ENCODE measurements at regions not wholly inside any gene's neighbourhood (a gene's known extent, or its start where the extent isn't known, plus 50 kb on each side); places are given as distances from the start of the nearest gene placed in this dataset.

DNA sequence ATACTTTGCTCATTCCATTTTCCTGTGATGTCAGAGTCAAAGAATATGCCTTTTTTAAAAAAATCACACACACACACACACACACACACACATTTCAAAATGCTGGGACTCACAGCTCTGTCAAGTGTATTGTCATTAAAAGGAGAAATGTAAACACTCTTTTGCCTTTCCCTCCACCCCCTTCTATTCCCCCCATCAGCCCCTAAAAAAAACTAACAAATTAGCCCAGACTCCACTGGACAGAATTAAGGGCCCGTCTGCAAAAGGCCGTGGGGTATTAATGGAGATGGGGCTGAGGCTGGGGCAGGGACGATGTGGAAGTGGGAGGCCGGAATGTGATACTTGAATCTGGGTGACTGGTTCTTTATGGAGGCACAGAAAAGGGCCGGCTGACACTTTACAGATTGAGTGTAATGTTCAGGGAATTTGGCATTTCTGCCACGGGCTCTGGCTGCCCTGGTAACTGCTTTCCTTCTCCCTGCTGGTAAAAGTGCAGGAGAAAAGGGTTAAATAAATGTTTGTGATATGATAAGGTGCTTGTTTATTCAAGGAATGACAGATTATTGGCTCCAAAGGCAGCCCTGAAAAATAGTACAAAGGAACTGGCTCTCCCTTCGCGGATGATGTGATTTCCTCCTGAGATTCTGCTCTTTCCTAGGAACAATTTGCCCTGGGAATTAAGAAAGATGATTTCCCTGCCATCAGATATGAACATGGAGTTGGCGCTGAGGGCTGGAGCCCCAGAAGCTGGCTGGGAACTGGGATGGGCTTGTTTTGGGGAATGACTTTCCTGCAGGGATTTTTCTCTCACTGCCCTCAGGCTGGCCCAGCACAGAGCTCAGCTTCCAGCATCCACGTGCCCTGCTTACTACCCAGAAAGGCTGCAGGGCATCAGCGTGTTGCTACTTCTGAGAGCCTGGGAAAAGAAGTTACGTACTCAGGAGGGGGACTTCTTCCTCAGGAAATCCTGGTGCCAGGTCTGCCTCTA, 52.8 kb upstream of the CTAGE1 start:
- no peak for TF ChIP-seq CTCF (IDR thresholded peaks at IDR 0.05)
- no peak for TF ChIP-seq POLR2A (IDR thresholded peaks at IDR 0.05)
- TF ChIP-seq EP300 (IDR thresholded peaks at IDR 0.05) = no peak

Measured in suprapubic skin (tissue), 3 donors.